ENCODE measurements at regions not wholly inside any gene's neighbourhood (a gene's known extent, or its start where the extent isn't known, plus 50 kb on each side); places are given as distances from the start of the nearest gene placed in this dataset.

GRCh38 chr2:105645938-105646773 is 98.6 kb upstream of the NCK2 start:
- Mint-ChIP-seq H3K27ac (no peak overlapping the region), H3K9me3 (no peaks in the 10 kb centered on the region), H3K4me3 (no peak overlapping the region), H3K27me3 (ENCODE audit: low read depth) (no peaks in the 10 kb centered on the region), H3K36me3 (ENCODE audit: insufficient read depth in 2 of 2) (no peaks in the 10 kb centered on the region), H3K4me1 (ENCODE audit: low read depth) (peaks cover 11% of the 10 kb centered on the region)
- DNase-seq (no peak), ATAC-seq (replicated peaks in 1 of 2) (no peak)

- H3K9me3 Mint-ChIP-seq, result no peaks in the 10 kb centered on the region
- H3K27me3 Mint-ChIP-seq (ENCODE audit: low read depth), result no peaks in the 10 kb centered on the region
- no peak overlapping the region for H3K4me3 Mint-ChIP-seq
- DNase-seq (no peak), ATAC-seq (replicated peaks in 1 of 2) (no peak)
- H3K27ac Mint-ChIP-seq, result no peak overlapping the region
- peaks cover 2% of the 10 kb centered on the region for H3K4me1 Mint-ChIP-seq (ENCODE audit: low read depth)
- H3K36me3 Mint-ChIP-seq (ENCODE audit: insufficient read depth in 2 of 2), result no peaks in the 10 kb centered on the region
These were observed 99.4 kb upstream of the NCK2 start for GRCh38 chr2:105645031-105645937.

DNA sequence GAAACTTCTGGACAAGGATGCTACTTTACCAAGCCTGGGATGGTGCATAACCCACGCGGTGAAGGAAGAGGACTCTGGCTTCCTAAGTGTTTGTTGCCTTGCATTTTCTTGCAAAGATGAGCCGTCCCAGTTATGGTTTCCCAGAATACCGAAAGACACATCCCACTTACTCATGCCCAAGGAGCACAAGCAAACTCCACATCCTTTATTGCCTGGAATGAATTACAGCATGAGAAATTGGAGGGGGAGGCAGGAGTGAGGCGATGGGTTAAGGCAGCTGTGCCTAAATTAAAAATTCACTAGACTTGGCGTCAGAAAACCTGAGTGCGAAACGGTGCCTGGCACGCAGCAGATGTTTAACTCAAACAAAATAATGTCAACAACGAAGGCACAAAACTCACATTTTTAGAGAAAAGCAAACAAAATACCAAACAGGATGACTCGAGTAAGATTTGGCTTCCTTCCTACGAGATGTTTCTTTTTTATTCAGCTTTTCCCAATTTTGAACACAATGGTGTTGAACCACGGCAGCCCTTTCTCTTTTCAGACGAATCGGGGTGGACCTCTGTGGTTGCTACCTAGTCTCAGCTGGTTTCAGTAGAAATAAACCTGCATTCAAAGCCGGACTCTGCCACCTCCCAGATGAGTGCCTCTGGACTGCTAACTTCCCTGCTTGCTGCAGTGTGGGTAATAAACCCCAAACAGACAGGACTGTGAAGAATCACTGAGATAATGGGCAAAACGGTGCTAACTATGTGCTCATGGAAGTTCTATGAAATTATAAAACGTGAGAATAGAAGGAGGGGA is 100.3 kb upstream of the NCK2 start:
- Mint-ChIP-seq H3K4me3 (no peak overlapping the region), H3K9me3 (no peaks in the 10 kb centered on the region), H3K27ac (no peak overlapping the region), H3K27me3 (ENCODE audit: low read depth) (no peaks in the 10 kb centered on the region), H3K36me3 (ENCODE audit: insufficient read depth in 2 of 2) (no peaks in the 10 kb centered on the region), H3K4me1 (ENCODE audit: low read depth) (no peaks in the 10 kb centered on the region)
- no peak for DNase-seq
- ATAC-seq (replicated peaks in 1 of 2), result no peak

DNA sequence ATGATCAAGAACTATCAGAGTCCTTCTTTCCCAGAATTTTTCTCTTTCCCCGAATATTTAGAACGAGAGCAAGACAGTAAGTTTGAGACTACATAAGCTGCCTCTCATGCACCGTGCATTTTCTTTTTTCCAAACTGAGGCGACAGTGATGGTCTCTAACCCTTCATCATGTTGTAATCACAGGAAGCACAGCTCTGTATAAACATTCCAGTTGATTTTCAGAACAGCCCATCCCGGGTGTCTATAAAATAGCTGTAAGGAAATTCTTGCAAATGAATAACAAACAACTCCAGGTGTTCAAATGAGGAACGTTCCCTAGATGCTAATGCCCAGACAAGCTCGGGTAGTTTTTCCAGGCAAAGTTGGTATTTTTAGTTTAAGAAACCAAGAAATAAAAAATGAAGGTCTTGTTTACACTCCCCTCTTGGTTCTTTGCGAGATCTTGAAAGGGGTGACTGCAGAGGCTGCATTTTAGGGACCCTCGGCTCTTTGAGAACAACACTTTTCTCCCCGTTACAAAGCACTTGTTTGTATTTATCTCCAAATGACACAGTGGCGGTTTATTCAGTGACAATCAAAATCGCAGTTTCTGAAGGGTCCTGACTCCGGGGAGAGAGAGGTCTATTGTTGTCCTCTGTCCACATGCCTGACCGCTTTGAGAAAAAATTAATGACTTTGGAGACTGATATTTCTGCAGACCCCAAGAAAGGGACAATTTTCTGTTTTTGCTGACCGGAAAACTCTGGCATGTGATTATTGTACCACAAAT is 101.1 kb upstream of the NCK2 start:
- Mint-ChIP-seq H3K9me3 (no peaks in the 10 kb centered on the region), H3K27ac (no peak overlapping the region), H3K27me3 (ENCODE audit: low read depth) (no peaks in the 10 kb centered on the region), H3K36me3 (ENCODE audit: insufficient read depth in 2 of 2) (no peaks in the 10 kb centered on the region), H3K4me1 (ENCODE audit: low read depth) (no peaks in the 10 kb centered on the region), H3K4me3 (no peak overlapping the region)
- ATAC-seq (replicated peaks in 1 of 2) (no peak), DNase-seq (no peak)

- Mint-ChIP-seq H3K27ac (no peak overlapping the region), H3K4me1 (ENCODE audit: low read depth) (no peaks in the 10 kb centered on the region), H3K36me3 (ENCODE audit: insufficient read depth in 2 of 2) (no peaks in the 10 kb centered on the region), H3K9me3 (no peaks in the 10 kb centered on the region), H3K27me3 (ENCODE audit: low read depth) (no peaks in the 10 kb centered on the region), H3K4me3 (no peak overlapping the region)
- no peak for ATAC-seq (replicated peaks in 1 of 2)
- no peak for DNase-seq
These were observed 103.3 kb upstream of the NCK2 start for GRCh38 chr2:105641389-105641811.

- no peaks in the 10 kb centered on the region for H3K36me3 Mint-ChIP-seq (ENCODE audit: insufficient read depth in 2 of 2)
- DNase-seq, result no peak
- no peaks in the 10 kb centered on the region for H3K4me1 Mint-ChIP-seq (ENCODE audit: low read depth)
- H3K4me3 Mint-ChIP-seq, result no peak overlapping the region
- no peaks in the 10 kb centered on the region for H3K27me3 Mint-ChIP-seq (ENCODE audit: low read depth)
- H3K27ac Mint-ChIP-seq, result no peak overlapping the region
- no peak for ATAC-seq (replicated peaks in 1 of 2)
- no peaks in the 10 kb centered on the region for H3K9me3 Mint-ChIP-seq
These were observed 104.5 kb upstream of the NCK2 start for GRCh38 chr2:105640246-105640645.

GRCh38 chr2:105636109-105636740 is 108.5 kb upstream of the NCK2 start:
- DNase-seq (no peak), ATAC-seq (replicated peaks in 1 of 2) (no peak)
- no peaks in the 10 kb centered on the region for H3K27me3 Mint-ChIP-seq (ENCODE audit: low read depth)
- no peaks in the 10 kb centered on the region for H3K4me1 Mint-ChIP-seq (ENCODE audit: low read depth)
- H3K4me3 Mint-ChIP-seq, result no peak overlapping the region
- no peak overlapping the region for H3K27ac Mint-ChIP-seq
- H3K36me3 Mint-ChIP-seq (ENCODE audit: insufficient read depth in 2 of 2), result no peaks in the 10 kb centered on the region
- no peaks in the 10 kb centered on the region for H3K9me3 Mint-ChIP-seq

DNA sequence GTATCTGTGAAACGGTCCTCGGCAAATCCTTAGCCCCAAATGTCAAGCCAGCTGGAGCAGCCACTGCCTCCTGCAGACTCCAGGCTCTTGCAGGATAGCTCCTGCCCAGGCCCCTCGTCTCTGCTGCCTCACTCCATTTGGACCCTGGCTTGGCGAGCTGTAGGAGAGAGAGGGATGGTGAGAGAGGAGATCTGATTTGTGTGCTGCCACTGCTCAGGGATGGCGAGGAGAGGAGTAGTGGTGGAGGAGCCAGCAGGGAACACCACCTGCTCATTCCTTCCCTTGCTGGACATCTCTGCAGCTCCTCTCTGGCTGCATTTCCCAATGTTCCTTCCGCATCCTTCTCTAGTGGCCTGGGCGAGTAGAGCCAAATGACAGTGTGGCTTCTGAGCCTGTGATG is 109.1 kb upstream of the NCK2 start:
- H3K4me1 Mint-ChIP-seq (ENCODE audit: low read depth), result no peaks in the 10 kb centered on the region
- no peaks in the 10 kb centered on the region for H3K9me3 Mint-ChIP-seq
- H3K27ac Mint-ChIP-seq, result no peak overlapping the region
- ATAC-seq (replicated peaks in 1 of 2) (no peak), DNase-seq (no peak)
- no peaks in the 10 kb centered on the region for H3K36me3 Mint-ChIP-seq (ENCODE audit: insufficient read depth in 2 of 2)
- no peak overlapping the region for H3K4me3 Mint-ChIP-seq
- H3K27me3 Mint-ChIP-seq (ENCODE audit: low read depth), result no peaks in the 10 kb centered on the region

- Mint-ChIP-seq H3K27me3 (ENCODE audit: low read depth) (no peaks in the 10 kb centered on the region), H3K36me3 (ENCODE audit: insufficient read depth in 2 of 2) (no peaks in the 10 kb centered on the region), H3K9me3 (no peaks in the 10 kb centered on the region), H3K4me3 (no peak overlapping the region), H3K27ac (no peak overlapping the region), H3K4me1 (ENCODE audit: low read depth) (no peaks in the 10 kb centered on the region)
- no peak for ATAC-seq (replicated peaks in 1 of 2)
- no peak for DNase-seq
These were observed 110.5 kb upstream of the NCK2 start for GRCh38 chr2:105634198-105634597.

- Mint-ChIP-seq H3K9me3 (peaks cover 0 to 2% of the 10 kb centered on the region in 2 donors), H3K27ac (no peak overlapping the region), H3K4me3 (no peak overlapping the region), H3K27me3 (ENCODE audit: low read depth) (peaks cover 2% of the 10 kb centered on the region), H3K4me1 (ENCODE audit: low read depth) (no peaks in the 10 kb centered on the region), H3K36me3 (ENCODE audit: insufficient read depth in 2 of 2) (no peaks in the 10 kb centered on the region)
- no peak for ATAC-seq (replicated peaks in 1 of 2)
- DNase-seq, result no peak
These were observed 112.8 kb upstream of the NCK2 start for GRCh38 chr2:105631922-105632321.

DNA sequence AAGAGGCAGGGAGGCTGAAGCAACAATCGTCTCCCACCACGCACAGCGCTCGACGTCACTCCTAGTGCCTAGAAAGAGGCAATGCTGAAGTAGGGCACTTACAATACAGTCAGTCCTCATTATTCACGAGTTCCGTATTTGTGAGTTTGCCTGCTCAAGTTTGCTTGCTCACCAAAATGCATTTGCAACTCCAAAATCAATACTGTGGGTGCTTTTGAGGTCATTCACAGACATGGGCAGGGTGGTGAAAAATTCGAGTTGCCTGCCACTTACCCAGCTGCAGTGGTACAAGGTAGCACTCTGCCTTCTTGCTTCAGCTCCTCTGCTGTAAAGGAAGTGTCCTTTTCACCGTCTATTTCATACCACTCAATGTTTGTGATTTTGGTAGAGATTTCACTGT is 113.7 kb upstream of the NCK2 start:
- Mint-ChIP-seq H3K4me1 (ENCODE audit: low read depth) (no peaks in the 10 kb centered on the region), H3K27me3 (ENCODE audit: low read depth) (peaks cover 6% of the 10 kb centered on the region), H3K9me3 (peaks cover 0 to 2% of the 10 kb centered on the region in 2 donors), H3K27ac (no peak overlapping the region), H3K36me3 (ENCODE audit: insufficient read depth in 2 of 2) (no peaks in the 10 kb centered on the region), H3K4me3 (no peak overlapping the region)
- DNase-seq (no peak), ATAC-seq (replicated peaks in 1 of 2) (no peak)

DNA sequence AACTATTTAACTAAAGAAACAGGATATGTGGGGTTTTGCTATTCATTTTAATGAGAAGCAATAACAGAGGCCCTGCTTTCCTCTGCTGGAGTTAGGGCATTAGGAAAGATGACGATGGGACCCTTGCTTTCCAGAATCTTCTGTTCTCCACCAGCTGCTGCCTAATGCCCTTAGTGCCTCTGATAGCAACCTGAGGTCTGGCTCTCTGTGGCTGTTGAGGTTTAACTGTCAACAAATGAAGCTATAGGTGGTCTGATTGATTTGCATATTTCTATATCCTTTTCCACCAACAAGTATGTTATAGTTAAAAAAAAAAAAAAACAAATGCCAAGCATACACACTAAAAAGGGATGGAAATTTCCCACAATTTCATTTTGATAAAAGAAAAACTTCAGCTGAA is 115.1 kb upstream of the NCK2 start:
- ATAC-seq (replicated peaks in 1 of 2) (no peak), DNase-seq (no peak)
- Mint-ChIP-seq H3K4me1 (ENCODE audit: low read depth) (no peaks in the 10 kb centered on the region), H3K9me3 (peaks cover 0 to 2% of the 10 kb centered on the region in 2 donors), H3K4me3 (no peak overlapping the region), H3K27me3 (ENCODE audit: low read depth) (peaks cover 6% of the 10 kb centered on the region), H3K27ac (no peak overlapping the region), H3K36me3 (ENCODE audit: insufficient read depth in 2 of 2) (no peaks in the 10 kb centered on the region)

Measured in activated T-cell treated with anti-CD3 and anti-CD28 coated beads, Interleukin-2, amount 50 U/mL, for 72 hours (primary cell).